Activated CD4-positive, alpha-beta T cell treated with anti-CD3 and anti-CD28 coated beads for 48 hours (primary cell): ENCODE measurements at regions not wholly inside any gene's neighbourhood (a gene's known extent, or its start where the extent isn't known, plus 50 kb on each side); places are given as distances from the start of the nearest gene placed in this dataset.
"Not testable (repeated sequence)": the region's sequence is repeated elsewhere in the genome, so short reads cannot be mapped to it uniquely, and the experiment has no call there.

Source experiments
- DNase-seq: peaks from one replicate; pipeline ENCODE4 v3.0.0-alpha.2; 2020

GRCh38 chr3:55294557-55294956, 192.5 kb downstream of the WNT5A start:
- DNase-seq = no peak

- DNase-seq = no peak
Observed at GRCh38 chr3:55292360-55292759, 194.7 kb downstream of the WNT5A start.

DNA sequence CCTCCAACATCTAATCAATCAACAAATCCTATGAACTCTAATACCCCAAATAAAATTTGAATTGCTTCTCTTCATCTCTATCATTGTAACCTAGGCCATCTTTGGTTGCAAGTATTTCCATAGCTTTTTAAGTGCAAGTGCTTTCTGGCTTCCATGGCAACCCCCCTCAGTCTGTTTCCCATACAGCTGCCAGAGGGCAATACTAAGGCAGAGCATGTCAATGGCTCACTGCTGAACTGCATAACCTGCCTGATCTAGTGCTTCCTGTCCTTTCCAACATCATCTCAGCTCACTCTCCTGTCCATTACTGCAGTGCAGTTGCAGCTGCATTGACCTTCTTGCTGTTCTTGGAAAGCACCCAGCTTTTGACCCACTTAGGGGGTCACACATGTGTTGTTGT, 198.4 kb downstream of the WNT5A start:
- DNase-seq = no peak

GRCh38 chr3:55286693-55287092, 200.4 kb downstream of the WNT5A start:
- no peak for DNase-seq

- DNase-seq = no peak
Observed at GRCh38 chr3:55285156-55285555, 201.9 kb downstream of the WNT5A start.

GRCh38 chr3:55283441-55283925, 203.6 kb downstream of the WNT5A start:
- DNase-seq = no peak

- no peak for DNase-seq
Observed at GRCh38 chr3:55282994-55283393, 204.1 kb downstream of the WNT5A start.

DNA sequence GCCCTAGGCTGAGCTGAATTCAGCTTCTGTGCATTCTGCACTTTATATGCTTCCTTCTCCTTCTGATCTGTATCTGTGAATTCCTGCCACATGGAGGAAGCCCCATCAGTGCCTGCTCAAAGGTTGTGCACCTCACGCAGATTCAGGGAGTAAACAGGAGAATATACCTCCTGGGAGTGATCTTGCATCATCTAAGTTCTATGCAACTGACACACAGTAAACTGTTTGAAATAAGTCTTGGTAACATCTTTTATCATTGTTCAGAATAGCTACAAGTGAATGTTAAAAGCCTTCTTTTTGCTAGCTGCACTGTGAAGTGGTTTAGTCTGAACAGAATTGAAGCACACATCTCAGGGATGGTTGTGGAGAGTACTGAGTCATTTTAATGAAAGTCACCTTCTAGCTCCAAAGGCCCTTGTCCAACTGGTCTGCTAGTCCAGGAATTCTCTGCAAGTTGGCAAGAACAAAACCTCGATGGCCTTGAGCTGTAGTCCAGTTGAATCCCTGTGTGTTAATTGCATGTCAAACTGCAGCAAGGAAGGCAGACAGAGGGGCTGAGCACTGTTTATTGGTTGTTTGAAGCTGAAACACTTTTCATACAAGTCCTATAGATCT, 215.0 kb downstream of the WNT5A start:
- DNase-seq = no peak

- DNase-seq = no peak
Observed at GRCh38 chr3:55271549-55271948, 215.6 kb downstream of the WNT5A start.

DNA sequence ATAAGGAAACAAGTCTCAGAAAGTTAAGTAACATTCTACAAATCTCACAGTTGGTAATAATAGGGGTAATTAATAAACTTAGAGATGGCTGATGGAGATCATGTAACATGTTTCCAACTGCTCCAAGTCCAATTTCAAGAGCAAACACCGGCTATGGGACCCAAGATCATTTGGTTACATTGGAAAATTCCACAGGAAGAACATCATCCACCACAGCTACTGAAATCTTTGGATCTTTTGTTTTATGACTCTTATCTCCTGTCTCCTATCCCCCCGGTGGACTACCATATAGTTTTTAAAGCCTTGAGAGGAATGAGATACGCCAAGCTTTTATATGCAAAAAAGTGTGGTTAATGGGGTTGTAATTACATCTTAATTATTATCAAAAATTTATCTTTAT, 216.1 kb downstream of the WNT5A start:
- no peak for DNase-seq

GRCh38 chr3:55269636-55270035, 217.5 kb downstream of the WNT5A start:
- DNase-seq = no peak

DNA sequence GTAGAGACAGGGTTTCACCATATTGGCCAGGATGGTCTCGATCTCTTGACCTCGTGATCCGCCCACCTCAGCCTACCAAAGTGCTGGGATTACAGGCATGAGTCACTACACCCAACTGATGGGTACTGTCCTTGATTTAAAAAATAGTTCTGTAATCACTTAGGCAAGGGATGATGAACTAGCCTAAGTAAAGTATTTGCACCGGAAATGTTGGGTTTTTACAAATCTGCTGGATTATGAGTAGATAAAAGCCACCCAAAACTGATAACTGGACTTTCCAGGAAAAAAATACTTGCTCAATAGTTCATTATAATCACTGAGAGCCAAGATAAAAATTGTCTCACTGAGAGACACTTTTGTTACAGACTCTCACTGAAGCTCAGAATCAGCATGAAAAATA, 218.0 kb downstream of the WNT5A start:
- no peak for DNase-seq

DNA sequence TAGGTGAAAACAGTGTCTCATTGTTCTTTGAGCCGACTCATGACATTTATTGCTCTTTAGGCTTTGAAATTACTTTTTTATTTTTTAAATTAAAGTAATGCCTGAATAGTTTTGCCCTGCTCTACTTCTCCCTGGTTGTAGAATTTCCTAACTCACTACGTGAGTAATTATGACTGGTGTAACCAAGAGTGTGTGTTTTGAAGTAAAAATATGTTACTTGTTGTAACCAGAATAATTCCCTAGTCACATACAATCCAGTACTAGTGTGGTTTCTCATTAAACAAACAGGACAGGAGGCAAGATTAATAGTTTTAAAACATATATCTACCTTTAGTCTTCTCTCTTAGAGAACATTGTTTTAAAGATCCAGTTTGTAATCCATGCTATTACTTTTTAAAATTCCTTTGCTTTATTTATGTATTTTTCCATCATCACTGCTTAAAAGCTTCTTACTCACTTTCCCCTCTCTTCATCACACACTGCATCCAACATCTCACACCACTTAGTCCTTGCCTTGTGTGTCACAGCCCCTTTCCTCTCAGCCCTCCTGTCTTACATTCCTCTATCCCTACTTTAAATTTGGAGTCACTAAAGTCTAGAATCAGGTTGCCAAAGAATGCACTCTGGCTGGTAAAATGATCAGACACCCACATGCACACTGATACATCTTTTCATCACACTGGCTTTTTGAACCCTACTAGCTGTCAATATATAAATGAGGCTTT, 219.7 kb downstream of the WNT5A start:
- no peak for DNase-seq

DNA sequence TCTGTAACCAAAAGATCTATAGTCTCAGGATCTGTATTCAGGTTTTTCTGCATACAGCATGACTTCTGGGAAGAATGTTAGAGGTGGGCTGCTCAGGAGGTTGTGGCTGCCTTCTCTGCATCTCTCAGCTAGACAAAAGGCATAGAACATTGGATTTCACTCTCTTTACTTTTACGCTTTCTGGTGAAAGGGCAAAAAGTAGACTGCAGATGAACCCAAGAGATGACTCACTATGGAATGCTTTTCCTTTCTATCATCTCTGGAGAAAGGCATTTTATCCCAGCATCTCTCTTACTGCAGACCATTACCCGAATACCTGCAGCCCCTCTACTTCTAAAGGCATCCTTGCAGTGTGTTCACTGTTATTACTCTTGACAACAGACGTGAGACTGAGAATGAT, 222.2 kb downstream of the WNT5A start:
- no peak for DNase-seq

GRCh38 chr3:55252921-55253320, 234.2 kb downstream of the WNT5A start:
- DNase-seq = no peak

- not testable (repeated sequence) for DNase-seq
Observed at GRCh38 chr3:55249156-55249555, 237.9 kb downstream of the WNT5A start.

DNA sequence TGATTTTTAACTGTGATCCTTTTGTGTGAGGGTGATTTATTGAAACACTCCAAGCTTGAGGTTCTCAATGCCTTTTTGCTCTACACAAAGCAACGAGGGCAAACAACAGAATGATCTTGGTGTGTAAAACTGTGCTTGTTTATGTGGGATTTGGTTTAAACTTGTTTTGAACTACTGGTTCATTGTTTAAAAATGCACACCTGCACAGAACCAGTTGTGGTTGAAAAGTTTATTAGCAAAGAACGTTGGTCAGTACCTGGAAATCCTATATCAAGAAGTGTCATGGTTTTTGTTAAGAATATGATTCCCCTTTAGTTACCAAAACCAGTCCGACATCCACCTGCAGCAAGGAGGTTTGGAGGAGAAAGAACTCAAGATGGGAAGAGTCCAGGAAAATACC, 239.4 kb downstream of the WNT5A start:
- DNase-seq = no peak

DNA sequence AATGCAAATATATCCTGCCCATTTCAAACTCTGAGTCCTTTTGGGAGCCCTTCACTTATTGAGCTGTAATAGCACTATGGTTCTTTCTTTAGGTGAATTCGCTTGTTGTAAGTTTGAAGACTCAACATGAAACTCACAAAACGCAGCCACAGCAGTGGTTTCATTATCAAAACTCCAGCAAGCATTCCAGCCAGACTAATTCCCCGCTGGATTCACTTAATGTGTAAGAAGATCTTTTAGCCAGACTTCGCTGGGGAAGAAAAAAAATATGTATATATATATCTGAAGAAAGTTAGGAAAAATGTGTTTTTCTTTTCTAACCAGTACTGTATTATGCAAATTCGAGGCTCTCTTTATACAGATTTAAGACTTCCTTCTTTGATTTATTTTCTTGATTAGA, 241.1 kb downstream of the WNT5A start:
- DNase-seq = no peak

DNA sequence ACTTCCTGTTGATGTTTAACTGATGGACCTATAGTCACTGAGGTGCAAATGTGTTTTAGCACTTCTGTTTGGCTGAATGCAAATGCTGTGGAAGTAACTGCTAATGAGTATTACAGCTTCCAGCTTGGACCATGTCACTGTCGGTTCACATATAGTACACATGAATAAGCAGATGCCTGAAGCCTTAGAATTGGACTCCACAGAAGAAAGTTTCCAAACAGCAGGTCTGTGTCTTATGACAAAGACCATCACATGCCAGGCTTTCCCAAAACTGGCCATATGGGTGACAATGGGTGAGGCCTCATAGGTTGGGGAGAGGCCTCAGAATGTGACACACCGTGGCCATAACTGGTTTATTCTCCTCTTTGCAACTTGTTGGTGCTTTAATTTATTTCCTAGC, 241.8 kb downstream of the WNT5A start:
- no peak for DNase-seq

DNA sequence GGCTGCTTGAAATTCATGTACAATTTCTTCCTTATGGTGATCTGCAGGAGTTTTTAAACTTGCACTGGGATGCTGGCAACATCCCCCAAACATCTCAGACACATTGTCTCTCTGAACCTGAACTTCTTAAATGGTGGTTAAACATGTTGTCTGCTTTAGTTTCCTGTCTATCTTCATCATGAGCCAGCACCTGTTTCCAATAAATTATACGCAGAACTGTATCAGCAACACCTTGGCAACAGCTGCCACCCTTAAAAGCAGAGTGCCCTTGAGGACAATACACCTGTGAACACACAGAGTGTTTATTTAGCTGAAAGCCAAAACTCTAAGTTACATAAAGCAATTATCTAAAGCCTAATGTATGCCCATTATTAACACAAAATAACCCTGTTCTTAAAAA, 242.9 kb downstream of the WNT5A start:
- no peak for DNase-seq

- no peak for DNase-seq
Observed at GRCh38 chr3:55243678-55244077, 243.4 kb downstream of the WNT5A start.

- no peak for DNase-seq
Observed at GRCh38 chr3:55242921-55243320, 244.2 kb downstream of the WNT5A start.

DNA sequence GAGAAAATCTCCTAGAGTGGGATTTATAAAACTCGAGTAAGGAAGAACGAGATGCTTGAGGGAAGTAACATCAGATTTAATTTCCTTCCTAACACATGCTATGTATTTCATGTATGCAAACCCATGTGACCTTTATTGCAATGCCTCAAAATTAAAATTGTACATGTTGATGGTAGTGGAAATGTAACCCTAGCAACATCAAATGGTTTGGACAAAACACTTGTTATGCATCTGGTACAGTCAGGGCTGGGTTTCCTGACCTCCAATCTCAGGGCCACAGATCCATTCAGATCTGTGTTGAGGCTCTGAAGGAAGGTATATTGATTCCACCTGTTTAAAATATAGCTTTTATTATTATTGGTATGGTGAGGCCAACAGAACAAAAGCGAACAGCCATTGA, 246.0 kb downstream of the WNT5A start:
- DNase-seq = no peak

GRCh38 chr3:55235416-55235815, 251.7 kb downstream of the WNT5A start:
- no peak for DNase-seq

DNA sequence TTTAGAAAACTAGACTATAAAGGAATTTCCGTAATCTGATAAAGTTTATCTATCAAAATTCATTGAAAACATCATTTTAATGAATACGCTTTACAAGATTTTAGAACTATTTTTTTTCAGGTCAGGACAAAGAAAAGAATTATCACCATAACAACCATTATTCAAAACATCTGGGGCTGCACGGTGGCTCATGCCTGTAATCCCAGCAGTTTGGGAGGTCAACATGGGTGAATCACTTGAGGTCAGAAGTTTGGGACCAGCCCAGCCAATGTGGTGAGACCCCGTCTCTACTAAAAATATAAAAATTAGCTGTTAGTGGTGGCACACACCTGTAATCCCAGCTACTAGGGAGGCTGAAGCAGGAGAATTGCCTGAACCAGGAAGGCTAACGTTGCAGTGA, 260.4 kb downstream of the WNT5A start:
- DNase-seq = no peak
